IMR-90 (cell line): ENCODE measurements at regions not wholly inside any gene's neighbourhood (a gene's known extent, or its start where the extent isn't known, plus 50 kb on each side); places are given as distances from the start of the nearest gene placed in this dataset.
A peak's percentile ranks its signal among the peaks of the same experiment; 100 is the strongest.

Experiments
- ATAC-seq: fragments of 200-7000 bp; cut with Tn5 transposase; 2 replicates; pipeline ENCODE4 v1.9.1; 2020; ENCODE audit warnings: low read depth, mild to moderate bottlenecking, moderate library complexity
- BruUV-seq: library from RNA; stranded (reverse); fragments of 400-500 nt; replicated peaks from 2 replicates; lab custom pipeline; 2021; lab: Mats Ljungman, UMichigan
- CTCF ChIA-PET: fragments of 300-600 bp; formaldehyde crosslinking; extraction: SDS; loops from one replicate; lab custom pipeline; 2021; ENCODE audit warnings: antibody characterized with exemption; lab: Yijun Ruan, JAX
- POLR2A ChIA-PET: fragments of 300-600 bp; sonication (Branson Sonifier 250); formaldehyde crosslinking; loops from one replicate; lab custom pipeline; 2022; ENCODE audit warnings: antibody characterized with exemption; ENCODE audit not compliant: unreplicated experiment; lab: Charles Lee
- DNase-seq: peaks from one replicate; pipeline ENCODE4 v3.0.0; 2013
- H2AFZ ChIP-seq: replicated peaks from 2 replicates; pipeline ENCODE3; 2013; ENCODE audit warnings: low read length, mild to moderate bottlenecking; ENCODE audit not compliant: poor library complexity
- H2AK5ac ChIP-seq: 2 replicates; pipeline ENCODE4 v1.6.1; 2013; ENCODE audit warnings: low read depth, low read length, inconsistent platforms
- H2AK9ac ChIP-seq: replicated peaks from 2 replicates; pipeline ENCODE3; 2013; ENCODE audit warnings: mild to moderate bottlenecking, low read depth, low read length, moderate library complexity; ENCODE audit not compliant: poor library complexity
- H2BK120ac ChIP-seq: 2 replicates; pipeline ENCODE4 v1.6.1; 2013; ENCODE audit warnings: low read depth, low read length, inconsistent platforms
- H2BK15ac ChIP-seq: 3 replicates; pipeline ENCODE4 v1.6.1; 2013; ENCODE audit warnings: low read depth, low read length, inconsistent platforms
- H2BK20ac ChIP-seq: 2 replicates; pipeline ENCODE4 v1.6.1; 2013; ENCODE audit warnings: low read depth, mild to moderate bottlenecking, inconsistent platforms, low read length, moderate library complexity
- H2BK5ac ChIP-seq: 2 replicates; pipeline ENCODE4 v1.6.1; 2013; ENCODE audit warnings: mild to moderate bottlenecking, low read depth, low read length, inconsistent platforms; ENCODE audit not compliant: poor library complexity, severe bottlenecking
- H3K14ac ChIP-seq: replicated peaks from 2 replicates; pipeline ENCODE4 v1.6.1; 2013; ENCODE audit warnings: low read depth, low read length, inconsistent platforms
- H3K18ac ChIP-seq: 2 replicates; pipeline ENCODE4 v1.6.1; 2013; ENCODE audit warnings: low read depth, low read length, control low read depth
- H3K23ac ChIP-seq: 2 replicates; pipeline ENCODE4 v1.6.1; 2013; ENCODE audit warnings: low read depth, low read length, inconsistent platforms
- H3K27ac ChIP-seq: 2 replicates; pipeline ENCODE4 v1.5.1; 2013; ENCODE audit warnings: mild to moderate bottlenecking, control low read depth, low read length; ENCODE audit not compliant: insufficient read depth
- H3K27me3 ChIP-seq: 2 replicates; pipeline ENCODE4 v1.6.1; 2013; ENCODE audit warnings: low read length; ENCODE audit not compliant: control insufficient read depth, insufficient read depth
- H3K36me3 ChIP-seq: 2 replicates; pipeline ENCODE4 v1.6.1; 2013; ENCODE audit warnings: low read length, mixed read lengths; ENCODE audit not compliant: control insufficient read depth, insufficient read depth
- H3K4ac ChIP-seq: 2 replicates; pipeline ENCODE4 v1.6.1; 2013; ENCODE audit warnings: low read depth, low read length, inconsistent platforms
- H3K4me1 ChIP-seq: 2 replicates; pipeline ENCODE4 v1.6.1; 2013; ENCODE audit warnings: low read length, mixed read lengths; ENCODE audit not compliant: control insufficient read depth, insufficient read depth
- H3K4me2 ChIP-seq: 2 replicates; pipeline ENCODE4 v1.6.1; 2013; ENCODE audit warnings: low read depth, mild to moderate bottlenecking, control low read depth, low read length, moderate library complexity
- H3K4me3 ChIP-seq: 2 replicates; pipeline ENCODE4 v1.5.1; 2013; ENCODE audit warnings: low read depth, mild to moderate bottlenecking, control low read depth, low read length, moderate library complexity; ENCODE audit not compliant: insufficient read depth
- H3K56ac ChIP-seq: 2 replicates; pipeline ENCODE4 v1.6.1; 2013; ENCODE audit warnings: low read length, inconsistent platforms; ENCODE audit not compliant: insufficient read depth; ENCODE audit errors: extremely low read depth
- H3K79me1 ChIP-seq, 2 experiments: 2 replicates each; pipeline ENCODE4 v1.6.1; 2013; ENCODE audit warnings: low read length in 2 of 2, inconsistent platforms in 1 of 2, low read depth in 1 of 2
- H3K9ac ChIP-seq: 2 replicates; pipeline ENCODE4 v1.6.1; 2013; ENCODE audit warnings: low read depth, low read length, control low read depth
- H3K9me1 ChIP-seq: 2 replicates; pipeline ENCODE4 v1.6.1; 2013; ENCODE audit warnings: low read length, inconsistent platforms; ENCODE audit not compliant: insufficient read depth
- H3K9me3 ChIP-seq: 2 replicates; pipeline ENCODE4 v1.6.1; 2013; ENCODE audit warnings: low read length; ENCODE audit not compliant: control insufficient read depth, insufficient read depth
- H4K20me1 ChIP-seq: 2 replicates; pipeline ENCODE4 v1.6.1; 2013; ENCODE audit warnings: low read length, inconsistent platforms; ENCODE audit not compliant: insufficient read depth
- H4K5ac ChIP-seq: 2 replicates; pipeline ENCODE4 v1.6.1; 2013; ENCODE audit warnings: mild to moderate bottlenecking, low read depth, low read length, control low read depth
- H4K8ac ChIP-seq, 2 experiments: 2 replicates each; pipeline ENCODE4 v1.6.1; 2013; ENCODE audit warnings: low read depth in 2 of 2, low read length in 2 of 2, control low read depth in 1 of 2, inconsistent platforms in 1 of 2
- H4K91ac ChIP-seq: 2 replicates; pipeline ENCODE4 v1.6.1; 2013; ENCODE audit warnings: low read depth, low read length, inconsistent platforms; ENCODE audit not compliant: insufficient read depth
- BHLHE40 ChIP-seq: fragments of 150-350 bp; IDR thresholded peaks from 2 replicates; pipeline ENCODE4 v1.6.1; 2016; ENCODE audit warnings: mild to moderate bottlenecking, low read depth, low read length
- CEBPB ChIP-seq: IDR thresholded peaks from 2 replicates; pipeline ENCODE4 v1.6.1; 2012; ENCODE audit warnings: low read depth, low read length, improper control_type of control experiment
- CHD1 ChIP-seq: IDR thresholded peaks from 2 replicates; pipeline ENCODE4 v1.6.1; 2012; ENCODE audit warnings: low read depth, low read length, improper control_type of control experiment
- CTCF ChIP-seq: conservative IDR thresholded peaks from 2 replicates; pipeline ENCODE4 v1.5.1; 2012; ENCODE audit warnings: mild to moderate bottlenecking, low read depth, low read length, improper control_type of control experiment
- FOS ChIP-seq: fragments of 150-350 bp; IDR thresholded peaks from 2 replicates; pipeline ENCODE4 v1.6.1; 2016; ENCODE audit warnings: low read depth, low read length
- MAFK ChIP-seq: IDR thresholded peaks from 2 replicates; pipeline ENCODE4 v1.6.1; 2012; ENCODE audit warnings: low read depth, low read length, improper control_type of control experiment
- MAZ ChIP-seq: IDR thresholded peaks from 2 replicates; pipeline ENCODE4 v1.6.1; 2012; ENCODE audit warnings: low read depth, mild to moderate bottlenecking, low read length, improper control_type of control experiment, moderate library complexity, borderline replicate concordance
- MXI1 ChIP-seq: IDR thresholded peaks from 2 replicates; pipeline ENCODE4 v1.6.1; 2012; ENCODE audit warnings: low read depth, mild to moderate bottlenecking, low read length, moderate library complexity, borderline replicate concordance
- NFE2L2 ChIP-seq: fragments of 150-350 bp; IDR thresholded peaks from 2 replicates; pipeline ENCODE4 v1.6.1; 2016; ENCODE audit warnings: low read depth, mild to moderate bottlenecking, low read length
- POLR2A ChIP-seq: IDR thresholded peaks from 2 replicates; pipeline ENCODE4 v1.6.1; 2012; ENCODE audit warnings: mild to moderate bottlenecking, low read depth, low read length
- RAD21 ChIP-seq: IDR thresholded peaks from 2 replicates; pipeline ENCODE4 v1.6.1; 2012; ENCODE audit warnings: low read length, improper control_type of control experiment
- RCOR1 ChIP-seq: IDR thresholded peaks from 2 replicates; pipeline ENCODE4 v1.6.1; 2012; ENCODE audit warnings: mild to moderate bottlenecking, low read length, improper control_type of control experiment; ENCODE audit not compliant: insufficient replicate concordance
- RFX5 ChIP-seq: IDR thresholded peaks from 2 replicates; pipeline ENCODE4 v1.8.0; 2012; ENCODE audit warnings: low read depth, mild to moderate bottlenecking, low read length, moderate library complexity
- SMC3 ChIP-seq: fragments of 150-350 bp; IDR thresholded peaks from 2 replicates; pipeline ENCODE4 v1.6.1; 2016; ENCODE audit warnings: low read depth, mild to moderate bottlenecking, antibody characterized with exemption, low read length, moderate library complexity
- WGBS, 2 experiments: methylation state at CpG; one replicate each; pipeline versions ENCODE4 v1.1.5 to v1.1.7; 2013; ENCODE audit warnings: missing lambda C conversion rate in 2 of 2; ENCODE audit not compliant: insufficient read length in 1 of 2; ENCODE audit errors: extremely low coverage in 2 of 2; 5-methylcytosine and 5-hydroxymethylcytosine counted together
- dilution Hi-C: fragments of 300-500 bp; cut with HindIII; formaldehyde crosslinking; loops from one replicate; pipeline ENCODE4 v1.14.3; 2018; ENCODE audit warnings: low sequenced_read_pairs; ENCODE audit not compliant: unreplicated experiment
- in situ Hi-C: fragments of 300-500 bp; cut with MboI; formaldehyde crosslinking; loops from 3 replicates; pipeline ENCODE4 v1.14.3; 2019; ENCODE audit warnings: low sequenced_read_pairs, inconsistent platforms, mixed read lengths
- intact Hi-C: fragments of 100-400 bp; cut with micrococcal nuclease; formaldehyde crosslinking; loops from 2 replicates; pipeline ENCODE4 v1.10.0; 2022
- TF ChIP-seq, protein P1 (sequence below): fragments of 150-350 bp; IDR thresholded peaks from 2 replicates; pipeline ENCODE4 v1.6.1; 2017; ENCODE audit warnings: mild to moderate bottlenecking, antibody characterized with exemption, low read length, low read depth
- TF ChIP-seq, protein P2 (sequence below): fragments of 150-350 bp; IDR thresholded peaks from 2 replicates; pipeline ENCODE4 v1.6.1; 2016; ENCODE audit warnings: low read depth, mild to moderate bottlenecking, low read length, moderate library complexity, borderline replicate concordance

DNA sequence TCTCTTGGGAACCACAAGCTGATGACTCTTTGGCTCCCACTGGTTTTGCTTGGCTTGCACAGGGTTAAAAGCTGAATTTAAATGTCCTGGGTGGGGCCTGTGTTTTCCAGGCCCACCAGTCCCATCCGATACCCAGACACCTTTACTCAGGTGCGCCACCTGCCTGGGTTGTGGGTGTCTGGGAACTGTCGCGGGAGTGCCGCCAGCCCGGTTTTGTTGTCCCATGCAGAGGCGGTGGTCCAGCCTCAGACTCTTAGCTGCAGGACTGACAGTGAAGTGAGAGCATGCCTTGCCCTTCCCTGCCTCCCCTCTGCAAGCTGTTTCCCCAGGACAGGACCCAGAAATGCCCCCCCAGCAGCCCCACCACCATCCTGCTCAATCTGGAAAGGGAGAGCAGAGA lies 255.6 kb upstream of the ZNF32 start:
- BruUV-seq: no TSS peak
- Histone ChIP-seq H3K4me1 (peaks cover 21% of the 10 kb centered on the region), H3K27me3 (no peaks in the 10 kb centered on the region), H2AK5ac (no peak overlapping the region; the same call in 1 of the 2 replicates), H3K23ac (no peak overlapping the region), H2BK120ac (peak overlapping the region; percentile 0; the same call in 1 of the 2 replicates), H3K36me3 (no peaks in the 10 kb centered on the region), H3K9ac (no peak overlapping the region), H4K20me1 (no peaks in the 10 kb centered on the region), H4K91ac (no peak overlapping the region), H3K4me2 (no peak overlapping the region), H2BK5ac (no peak overlapping the region), H2AFZ (no peak overlapping the region), H3K4me3 (no peak overlapping the region), H3K9me1 (peaks cover 7% of the 10 kb centered on the region; the same call in 1 of the 2 replicates), H2AK9ac (no peak overlapping the region), H3K27ac (no peak overlapping the region), H3K56ac (no peak overlapping the region), H3K4ac (no peak overlapping the region), H4K8ac (peak overlapping the region in 1 of 2 experiments; percentile 14; a peak in 1 of 4 replicates), H2BK20ac (peak overlapping the region; percentile 26; the same call in 1 of the 2 replicates), H3K18ac (peak overlapping the region; percentile 5; the same call in 1 of the 2 replicates), H3K9me3 (no peaks in the 10 kb centered on the region), H4K5ac (peak overlapping the region; percentile 12; the same call in 1 of the 2 replicates), H2BK15ac (no peak overlapping the region), H3K79me1 (no peaks in the 10 kb centered on the region), H3K14ac (no peak overlapping the region)
- in situ Hi-C loops: no loop called here
- POLR2A ChIA-PET: no interaction called here
- intact Hi-C loops: loop anchor here (5.0 to 10.0 kb wide), 2 partner anchors 210 to 478 kb away; no protein-coding TSS in a partner anchor
- dilution Hi-C loops: no loop called here
- ATAC-seq (no peak), DNase-seq (no peak)
- CTCF ChIA-PET: no interaction called here
- TF ChIP-seq CEBPB: no peak
- no peak for TF ChIP-seq CTCF
- TF ChIP-seq CHD1: no peak
- no peak for TF ChIP-seq RAD21
- TF ChIP-seq MXI1: no peak
- no peak for TF ChIP-seq POLR2A
- TF ChIP-seq, protein P1, sequence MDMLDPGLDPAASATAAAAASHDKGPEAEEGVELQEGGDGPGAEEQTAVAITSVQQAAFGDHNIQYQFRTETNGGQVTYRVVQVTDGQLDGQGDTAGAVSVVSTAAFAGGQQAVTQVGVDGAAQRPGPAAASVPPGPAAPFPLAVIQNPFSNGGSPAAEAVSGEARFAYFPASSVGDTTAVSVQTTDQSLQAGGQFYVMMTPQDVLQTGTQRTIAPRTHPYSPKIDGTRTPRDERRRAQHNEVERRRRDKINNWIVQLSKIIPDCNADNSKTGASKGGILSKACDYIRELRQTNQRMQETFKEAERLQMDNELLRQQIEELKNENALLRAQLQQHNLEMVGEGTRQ: no peak
- TF ChIP-seq, protein P2, sequence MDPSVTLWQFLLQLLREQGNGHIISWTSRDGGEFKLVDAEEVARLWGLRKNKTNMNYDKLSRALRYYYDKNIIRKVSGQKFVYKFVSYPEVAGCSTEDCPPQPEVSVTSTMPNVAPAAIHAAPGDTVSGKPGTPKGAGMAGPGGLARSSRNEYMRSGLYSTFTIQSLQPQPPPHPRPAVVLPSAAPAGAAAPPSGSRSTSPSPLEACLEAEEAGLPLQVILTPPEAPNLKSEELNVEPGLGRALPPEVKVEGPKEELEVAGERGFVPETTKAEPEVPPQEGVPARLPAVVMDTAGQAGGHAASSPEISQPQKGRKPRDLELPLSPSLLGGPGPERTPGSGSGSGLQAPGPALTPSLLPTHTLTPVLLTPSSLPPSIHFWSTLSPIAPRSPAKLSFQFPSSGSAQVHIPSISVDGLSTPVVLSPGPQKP: no peak
- no peak for TF ChIP-seq RCOR1
- no peak for TF ChIP-seq BHLHE40
- no peak for TF ChIP-seq NFE2L2
- TF ChIP-seq RFX5: no peak
- no peak for TF ChIP-seq MAZ
- no peak for TF ChIP-seq MAFK
- TF ChIP-seq FOS: no peak
- no peak for TF ChIP-seq SMC3
- WGBS, 2 experiments: no CpG with 5 or more reads among the region's 7 CpGs
